H1 (cell line): ENCODE measurements at regions not wholly inside any gene's neighbourhood (a gene's known extent, or its start where the extent isn't known, plus 50 kb on each side); places are given as distances from the start of the nearest gene placed in this dataset.

Experiments used
- CTCF ChIA-PET: fragments of 300-600 bp; sonication (Branson Sonifier 250); formaldehyde crosslinking; loops from one replicate; lab custom pipeline; 2021; ENCODE audit not compliant: partially characterized antibody; lab: Charles Lee
- POLR2A ChIA-PET: fragments of 300-600 bp; sonication (Branson Sonifier 250); formaldehyde crosslinking; loops from one replicate; lab custom pipeline; 2021; ENCODE audit warnings: inconsistent platforms; ENCODE audit not compliant: partially characterized antibody; lab: Charles Lee
- DNase-seq, 2 experiments: peaks; one replicate each; pipeline versions ENCODE4 v3.0.0 to v3.0.0-alpha.2; 2010 to 2022; ENCODE audit warnings: low spot score in 2 of 2, low read depth in 1 of 2, mixed read lengths in 1 of 2
- FAIRE-seq: peaks from 2 replicates; lab custom pipeline; 2011; peaks lifted over from hg19 to GRCh38; lab: Jason Lieb, UNC
- H2AFZ ChIP-seq: 2 replicates; pipeline ENCODE4 v1.8.1; 2012; ENCODE audit warnings: low read length, inconsistent platforms
- H2AK5ac ChIP-seq: 2 replicates; pipeline ENCODE4 v1.6.1; 2013; ENCODE audit warnings: low read depth, low read length
- H2BK120ac ChIP-seq: replicated peaks from 2 replicates; pipeline ENCODE3; 2013; ENCODE audit warnings: low read depth, low read length, inconsistent platforms
- H2BK12ac ChIP-seq: 2 replicates; pipeline ENCODE4 v1.6.1; 2013; ENCODE audit warnings: low read depth, low read length
- H2BK15ac ChIP-seq: 2 replicates; pipeline ENCODE4 v1.6.1; 2013; ENCODE audit warnings: low read length
- H2BK20ac ChIP-seq: 2 replicates; pipeline ENCODE4 v1.6.1; 2013; ENCODE audit warnings: low read length
- H2BK5ac ChIP-seq: 2 replicates; pipeline ENCODE4 v1.6.1; 2013; ENCODE audit warnings: low read depth, low read length
- H3K14ac ChIP-seq: 2 replicates; pipeline ENCODE4 v1.6.1; 2013; ENCODE audit warnings: inconsistent platforms; ENCODE audit not compliant: insufficient read length
- H3K18ac ChIP-seq: 2 replicates; pipeline ENCODE4 v1.6.1; 2013; ENCODE audit warnings: low read length; ENCODE audit errors: extremely low read depth
- H3K23ac ChIP-seq: 2 replicates; pipeline ENCODE4 v1.6.1; 2013; ENCODE audit warnings: inconsistent platforms; ENCODE audit not compliant: insufficient read length
- H3K23me2 ChIP-seq: 2 replicates; pipeline ENCODE4 v1.6.1; 2013; ENCODE audit warnings: low read depth, low read length
- H3K27ac ChIP-seq: 2 replicates; pipeline ENCODE4 v1.6.1; 2011; ENCODE audit warnings: low read depth, low read length, inconsistent platforms
- H3K27me3 ChIP-seq, 4 experiments: replicated peaks in 1 of 4; 1 replicate in 1 of 4; 2 replicates in 3 of 4; pipeline versions ENCODE4 v1.6.1 to v1.8.1; 2011 to 2013; ENCODE audit warnings: low read length in 3 of 4, mild to moderate bottlenecking in 3 of 4, inconsistent platforms in 2 of 4, mixed read lengths in 2 of 4, moderate library complexity in 1 of 4; ENCODE audit not compliant: control insufficient read depth in 3 of 4, insufficient read depth in 3 of 4; ENCODE audit errors: extremely low read depth in 1 of 4
- H3K36me3 ChIP-seq, 4 experiments: 2 replicates each; pipeline versions ENCODE4 v1.6.1 to v1.8.1; 2011 to 2013; ENCODE audit warnings: mild to moderate bottlenecking in 4 of 4, low read length in 3 of 4, moderate library complexity in 2 of 4, control low read depth in 1 of 4, inconsistent platforms in 1 of 4; ENCODE audit not compliant: insufficient read depth in 4 of 4, control insufficient read depth in 2 of 4
- H3K4ac ChIP-seq: replicated peaks from 2 replicates; pipeline ENCODE3; 2013; ENCODE audit warnings: low read length, low read depth, mixed read lengths, inconsistent platforms; ENCODE audit not compliant: insufficient read length
- H3K4me1 ChIP-seq, 4 experiments: replicated peaks in 1 of 4; 1 replicate in 1 of 4; 2 replicates in 3 of 4; pipeline versions ENCODE4 v1.6.1 to v1.8.1; 2011 to 2013; ENCODE audit warnings: low read length in 3 of 4, inconsistent platforms in 2 of 4, mixed read lengths in 1 of 4; ENCODE audit not compliant: insufficient read depth in 4 of 4, control insufficient read depth in 3 of 4
- H3K4me2 ChIP-seq, 2 experiments: 2 replicates each; pipeline versions ENCODE4 v1.6.1 to v1.8.1; 2011 to 2013; ENCODE audit warnings: low read depth in 2 of 2, low read length in 2 of 2, control low read depth in 1 of 2, inconsistent platforms in 1 of 2, mild to moderate bottlenecking in 1 of 2; ENCODE audit not compliant: insufficient read depth in 1 of 2
- H3K4me3 ChIP-seq, 4 experiments: fragments of 200-600, 300-600 bp in 1 of 4; sonication (generic), shearing (Covaris generic), sonication (Bioruptor Twin) in 1 of 4; 2 replicates each; pipeline versions ENCODE4 v1.5.1 to v1.8.1; 2011 to 2016; ENCODE audit warnings: low read length in 4 of 4, low read depth in 3 of 4, control low read depth in 2 of 4, inconsistent platforms in 2 of 4, mild to moderate bottlenecking in 2 of 4, mixed read lengths in 1 of 4, moderate library complexity in 1 of 4; ENCODE audit not compliant: insufficient read depth in 2 of 4; ENCODE audit errors: extremely low read depth in 1 of 4
- H3K56ac ChIP-seq: replicated peaks from 2 replicates; pipeline ENCODE3; 2013; ENCODE audit warnings: low read depth, mild to moderate bottlenecking, mixed read lengths, low read length, inconsistent platforms; ENCODE audit not compliant: insufficient read length
- H3K79me1 ChIP-seq: 2 replicates; pipeline ENCODE4 v1.6.1; 2013; ENCODE audit warnings: low read depth, low read length, control low read depth
- H3K79me2 ChIP-seq, 2 experiments: 2 replicates each; pipeline versions ENCODE4 v1.6.1 to v1.8.1; 2012 to 2013; ENCODE audit warnings: low read length in 2 of 2, mild to moderate bottlenecking in 2 of 2, inconsistent platforms in 1 of 2; ENCODE audit not compliant: insufficient read depth in 2 of 2, control insufficient read depth in 1 of 2
- H3K9ac ChIP-seq, 4 experiments: replicated peaks in 1 of 4; 1 replicate in 1 of 4; 2 replicates in 3 of 4; pipeline versions ENCODE4 v1.6.1 to v1.8.1; 2011 to 2013; ENCODE audit warnings: low read depth in 3 of 4, low read length in 3 of 4, control low read depth in 2 of 4, mild to moderate bottlenecking in 2 of 4, moderate library complexity in 2 of 4, inconsistent platforms in 1 of 4; ENCODE audit errors: extremely low read depth in 1 of 4
- H3K9me3 ChIP-seq, 2 experiments: 2 replicates each; pipeline versions ENCODE4 v1.6.1 to v1.8.1; 2012 to 2013; ENCODE audit warnings: mild to moderate bottlenecking in 2 of 2, moderate library complexity in 2 of 2, control low read depth in 1 of 2, inconsistent platforms in 1 of 2, low read depth in 1 of 2, low read length in 1 of 2, mixed read lengths in 1 of 2; ENCODE audit not compliant: insufficient read depth in 2 of 2
- H4K20me1 ChIP-seq, 2 experiments: replicated peaks in 1 of 2; 2 replicates each; pipeline versions ENCODE3 to v1.8.1; 2011 to 2013; ENCODE audit warnings: inconsistent platforms in 2 of 2, low read length in 2 of 2, mild to moderate bottlenecking in 1 of 2; ENCODE audit not compliant: insufficient read depth in 2 of 2, control insufficient read depth in 1 of 2
- H4K5ac ChIP-seq: 2 replicates; pipeline ENCODE4 v1.6.1; 2013; ENCODE audit warnings: low read length, low read depth, mixed read lengths, inconsistent platforms; ENCODE audit not compliant: insufficient read length
- H4K8ac ChIP-seq: 2 replicates; pipeline ENCODE4 v1.8.0; 2013; ENCODE audit warnings: mild to moderate bottlenecking, moderate library complexity, low read length, inconsistent platforms; ENCODE audit not compliant: insufficient read depth; ENCODE audit errors: extremely low read depth
- H4K91ac ChIP-seq: replicated peaks from 2 replicates; pipeline ENCODE3; 2013; ENCODE audit warnings: low read length, mixed read lengths, inconsistent platforms; ENCODE audit not compliant: insufficient read length
- CTCF ChIP-seq, 3 experiments: IDR thresholded peaks; 1 replicate in 2 of 3; 2 replicates in 1 of 3; pipeline versions ENCODE4 v1.5.1 to v1.6.1; 2011; ENCODE audit warnings: low read length in 3 of 3, mild to moderate bottlenecking in 3 of 3, inconsistent platforms in 2 of 3, low read depth in 1 of 3, moderate library complexity in 1 of 3; ENCODE audit not compliant: insufficient read depth in 1 of 3; ENCODE audit errors: control extremely low read depth in 1 of 3
- RAD21 ChIP-seq, 2 experiments: IDR thresholded peaks in 1 of 2; conservative IDR thresholded peaks in 1 of 2; 2 replicates each; pipeline ENCODE4 v1.6.1; 2011; ENCODE audit warnings: low read depth in 2 of 2, low read length in 2 of 2, improper control_type of control experiment in 1 of 2, inconsistent platforms in 1 of 2, mild to moderate bottlenecking in 1 of 2, moderate library complexity in 1 of 2
- SP2 ChIP-seq: IDR thresholded peaks from 2 replicates; pipeline ENCODE4 v1.6.1; 2012; ENCODE audit warnings: mild to moderate bottlenecking, low read length, inconsistent platforms
- whole genome bisulfite sequencing, 2 experiments: shearing (Covaris generic) in 1 of 2; methylation state at CpG; one replicate each; pipeline versions ENCODE4 v1.1.6 to v1.1.7; 2013 to 2015; ENCODE audit warnings: low lambda C conversion rate in 2 of 2, mixed read lengths in 2 of 2, inconsistent platforms in 1 of 2, low coverage in 1 of 2, missing lambda C conversion rate in 1 of 2; ENCODE audit not compliant: insufficient replicate concordance in 2 of 2, insufficient coverage in 1 of 2, insufficient read length in 1 of 2; ENCODE audit errors: extremely low coverage in 1 of 2, missing lambda C conversion rate in 1 of 2; 5-methylcytosine and 5-hydroxymethylcytosine counted together

GRCh38 chr2:185979546-185980071, 241.0 kb downstream of the FSIP2 start:
- Histone ChIP-seq H2AFZ (0 out of 2 replicates have a peak overlapping the region, but pooled peaks have one; percentile 30), H3K9ac (no peak overlapping the region; a peak in 1 of 7 replicates), H3K4me2 (no peak overlapping the region), H2BK120ac (no peak overlapping the region), H2BK12ac (no peak overlapping the region), H3K79me2 (no peaks in the 10 kb centered on the region), H3K56ac (no peak overlapping the region), H3K23me2 (no peaks in the 10 kb centered on the region), H4K20me1 (no peaks in the 10 kb centered on the region), H3K27me3 (no peaks in the 10 kb centered on the region), H3K36me3 (no peaks in the 10 kb centered on the region), H2BK5ac (no peak overlapping the region), H3K79me1 (no peaks in the 10 kb centered on the region), H3K4ac (no peak overlapping the region), H3K9me3 (no peaks in the 10 kb centered on the region), H3K4me1 (peaks cover 0 to 2% (median 0%) of the 10 kb centered on the region in 4 experiments; a peak in 1 of 7 replicates), H3K14ac (no peak overlapping the region), H4K5ac (no peak overlapping the region), H3K4me3 (no peak overlapping the region), H2BK20ac (no peak overlapping the region), H3K18ac (no peak overlapping the region), H4K91ac (no peak overlapping the region), H3K27ac (no peak overlapping the region), H2AK5ac (no peak overlapping the region), H4K8ac (no peak overlapping the region), H3K23ac (no peak overlapping the region), H2BK15ac (no peak overlapping the region)
- ChIA-PET POLR2A (interaction anchor here (0.8 to 1.4 kb wide), 2 partner anchors 481 to 506 kb away, joined by 3 to 5 read pairs; partner anchors contain the start of gene ZC3H15), CTCF (interaction anchor here (0.6 to 2.9 kb wide), 24 partner anchors 8 to 801 kb away, joined by 3 to 13 read pairs (median 4); partner anchors contain the start of gene ITGAV)
- peak; percentile 73 to 76 for TF ChIP-seq RAD21 (IDR thresholded peaks at IDR 0.05 in 1 of 2, conservative IDR thresholded peaks at IDR 0.05 in 1 of 2; ENCODE audit: low read depth in 2 of 2, low read length in 2 of 2)
- no peak for TF ChIP-seq SP2
- TF ChIP-seq CTCF (IDR thresholded peaks at IDR 0.05; ENCODE audit: control extremely low read depth in 1 of 3, insufficient read depth in 1 of 3, low read depth in 1 of 3, low read length in 3 of 3) = peak in 2 of 3 experiments; percentile 28 to 43; a peak in 2 of 4 replicates
- 83% methylated on average over 2 of the region's 2 CpGs; no CpG with 5 or more reads in 1 of the 2 experiments for WGBS, 2 experiments
- DNase-seq (no peak), FAIRE-seq (peak; percentile 32)
